ENCODE measurements at regions not wholly inside any gene's neighbourhood (a gene's known extent, or its start where the extent isn't known, plus 50 kb on each side); places are given as distances from the start of the nearest gene placed in this dataset.
A peak's percentile ranks its signal among the peaks of the same experiment; 100 is the strongest.

GRCh38 chr6:140979642-140980091 is 1153.1 kb upstream of the GJE1 start:
- no peaks in the 10 kb centered on the region for H3K36me3 Mint-ChIP-seq
- H3K9me3 Mint-ChIP-seq = no peaks in the 10 kb centered on the region
- DNase-seq (ENCODE audit: low spot score in 2 of 2) = no peak
- no peak for ATAC-seq
- no peak overlapping the region for H3K27ac Mint-ChIP-seq

DNA sequence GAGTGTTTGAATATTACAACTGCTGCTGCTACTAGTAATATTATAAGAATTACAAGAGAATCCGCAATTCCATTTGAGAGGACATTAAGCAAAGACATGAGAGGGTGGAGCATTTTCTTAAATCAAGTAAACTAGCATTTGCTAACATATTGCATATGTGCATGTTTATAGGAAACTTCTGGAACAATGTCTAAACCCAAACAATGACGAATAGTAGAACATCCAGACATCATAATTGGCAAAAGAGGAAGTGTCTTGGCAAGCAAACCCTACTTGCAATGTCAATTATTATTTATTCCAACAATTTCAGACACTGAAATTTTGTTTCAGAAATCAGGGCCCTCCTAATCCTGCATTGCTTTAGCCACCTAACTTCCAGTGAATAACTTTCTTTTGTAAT is 1155.3 kb upstream of the GJE1 start:
- peaks cover 0 to 7% of the 10 kb centered on the region in 2 donors for H3K9me3 Mint-ChIP-seq
- H3K36me3 Mint-ChIP-seq = no peaks in the 10 kb centered on the region
- no peak for ATAC-seq
- DNase-seq (ENCODE audit: low spot score in 2 of 2) = no peak
- H3K27ac Mint-ChIP-seq = no peak overlapping the region

DNA sequence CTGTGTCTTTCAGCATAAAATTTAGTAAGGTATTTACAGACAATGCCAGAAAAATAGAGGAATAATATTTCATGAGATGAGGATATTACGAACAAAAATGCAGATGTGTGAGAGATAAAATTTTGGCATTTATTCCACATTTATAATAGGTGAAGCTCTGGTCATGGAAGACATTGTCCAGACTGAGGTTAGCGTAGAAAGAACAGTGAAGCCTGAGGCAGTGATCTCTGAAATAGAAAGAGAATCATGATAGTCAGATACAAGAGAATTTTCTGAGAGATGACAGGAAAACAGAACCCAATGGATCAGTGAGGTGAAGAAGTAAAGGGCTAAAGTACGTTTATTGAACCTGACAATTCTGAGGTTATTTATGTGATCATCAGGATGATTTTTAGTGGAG is 1155.9 kb upstream of the GJE1 start:
- DNase-seq (ENCODE audit: low spot score in 2 of 2) (no peak), ATAC-seq (no peak)
- H3K36me3 Mint-ChIP-seq = peaks cover 0 to under 1% of the 10 kb centered on the region in 2 donors
- peaks cover 0 to 11% of the 10 kb centered on the region in 2 donors for H3K9me3 Mint-ChIP-seq
- no peak overlapping the region for H3K27ac Mint-ChIP-seq

GRCh38 chr6:140970485-140970884 is 1162.2 kb upstream of the GJE1 start:
- H3K9me3 Mint-ChIP-seq = peaks cover 0 to 17% of the 10 kb centered on the region in 2 donors
- peaks cover 0 to 6% of the 10 kb centered on the region in 2 donors for H3K36me3 Mint-ChIP-seq
- H3K27ac Mint-ChIP-seq = no peak overlapping the region
- ATAC-seq (no peak), DNase-seq (ENCODE audit: low spot score in 2 of 2) (no peak)

DNA sequence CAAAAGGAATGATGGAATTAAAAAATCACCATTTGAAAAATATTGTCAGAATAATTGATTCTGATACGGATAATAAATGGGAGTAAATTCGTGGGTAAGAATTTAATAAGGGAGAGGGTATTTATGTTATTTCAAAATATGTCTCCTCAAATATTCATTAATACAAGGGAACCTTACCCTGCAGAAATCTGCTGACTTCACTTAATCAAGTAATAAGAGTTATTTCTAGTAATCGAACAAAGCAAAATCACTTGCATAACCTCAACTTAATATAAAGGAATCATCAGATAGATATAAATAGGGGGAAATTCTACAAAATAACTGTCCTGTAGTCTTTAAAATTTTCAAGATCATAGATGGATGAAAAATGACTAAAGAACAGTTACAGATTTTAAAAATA is 1164.7 kb upstream of the GJE1 start:
- Mint-ChIP-seq H3K9me3 (peaks cover 0 to 14% of the 10 kb centered on the region in 2 donors), H3K36me3 (peaks cover 0 to 6% of the 10 kb centered on the region in 2 donors), H3K27ac (no peak overlapping the region)
- no peak for DNase-seq (ENCODE audit: low spot score in 2 of 2)
- no peak for ATAC-seq

- peaks cover 0 to 4% of the 10 kb centered on the region in 2 donors for H3K36me3 Mint-ChIP-seq
- H3K27ac Mint-ChIP-seq = no peak overlapping the region
- no peak for DNase-seq (ENCODE audit: low spot score in 2 of 2)
- ATAC-seq = no peak
- H3K9me3 Mint-ChIP-seq = peaks cover 0 to 5% of the 10 kb centered on the region in 2 donors
These were observed 1166.0 kb upstream of the GJE1 start for GRCh38 chr6:140966676-140967075.

DNA sequence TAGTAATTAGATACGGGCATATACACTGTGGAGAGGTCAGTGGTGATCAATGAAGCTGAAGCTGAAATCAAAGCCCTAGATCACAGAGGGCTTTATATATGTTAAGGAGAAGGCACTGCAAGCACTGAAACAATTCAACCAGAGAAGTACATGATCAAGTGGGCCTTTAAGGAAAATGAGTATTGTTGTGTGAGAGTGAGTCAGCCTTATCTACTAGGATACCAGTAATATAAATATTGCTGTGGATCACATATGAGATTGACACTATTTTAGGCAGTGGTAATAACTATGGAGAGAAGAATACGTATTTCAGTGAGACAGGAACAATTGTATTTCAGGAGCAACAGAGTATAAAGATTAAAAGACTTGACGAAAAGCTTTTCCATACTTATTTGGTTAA is 1172.2 kb upstream of the GJE1 start:
- H3K9me3 Mint-ChIP-seq = no peaks in the 10 kb centered on the region
- DNase-seq (ENCODE audit: low spot score in 2 of 2) = no peak
- ATAC-seq = no peak
- H3K27ac Mint-ChIP-seq = no peak overlapping the region
- H3K36me3 Mint-ChIP-seq = no peaks in the 10 kb centered on the region

GRCh38 chr6:140957386-140957785 is 1175.3 kb upstream of the GJE1 start:
- no peaks in the 10 kb centered on the region for H3K9me3 Mint-ChIP-seq
- ATAC-seq = no peak
- DNase-seq (ENCODE audit: low spot score in 2 of 2) = no peak
- H3K36me3 Mint-ChIP-seq = no peaks in the 10 kb centered on the region
- no peak overlapping the region for H3K27ac Mint-ChIP-seq

DNA sequence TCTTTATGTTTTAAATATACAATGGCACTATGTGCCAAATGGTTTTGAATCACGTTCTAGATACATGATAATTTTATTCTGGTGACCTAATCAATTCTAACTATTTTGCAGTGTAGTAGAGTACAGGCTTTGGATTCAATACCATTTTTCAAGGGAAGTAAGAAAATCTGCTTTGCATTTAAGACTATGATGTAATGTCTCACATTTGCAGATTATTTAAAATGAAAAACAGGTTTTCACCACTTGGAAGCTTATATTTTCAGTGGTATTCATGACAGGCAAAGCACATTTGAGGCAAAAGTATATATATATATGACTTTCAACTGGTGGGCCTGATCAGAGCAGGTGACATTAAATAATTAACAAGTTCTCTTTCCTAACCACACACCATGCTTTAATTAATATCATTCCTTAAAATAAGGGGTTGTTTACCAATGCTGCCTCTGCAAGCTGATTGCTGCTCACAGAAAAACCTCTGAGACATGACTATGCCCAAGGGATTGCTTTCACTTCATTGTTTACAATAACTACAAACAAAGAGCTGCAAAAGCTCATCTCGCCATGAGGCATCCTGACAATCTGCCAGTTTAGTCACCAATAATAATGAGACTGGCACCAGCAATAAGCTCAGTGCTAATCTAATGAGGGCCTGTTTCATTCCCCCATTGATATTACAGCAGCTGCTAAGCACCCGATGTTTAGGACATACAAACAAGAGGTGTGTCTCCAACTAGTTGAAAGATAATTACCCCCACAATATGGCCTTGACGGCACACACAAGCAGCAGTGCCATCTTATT is 1176.0 kb upstream of the GJE1 start:
- no peak for ATAC-seq
- H3K9me3 Mint-ChIP-seq = no peaks in the 10 kb centered on the region
- no peaks in the 10 kb centered on the region for H3K36me3 Mint-ChIP-seq
- no peak overlapping the region for H3K27ac Mint-ChIP-seq
- DNase-seq (ENCODE audit: low spot score in 2 of 2) = no peak

DNA sequence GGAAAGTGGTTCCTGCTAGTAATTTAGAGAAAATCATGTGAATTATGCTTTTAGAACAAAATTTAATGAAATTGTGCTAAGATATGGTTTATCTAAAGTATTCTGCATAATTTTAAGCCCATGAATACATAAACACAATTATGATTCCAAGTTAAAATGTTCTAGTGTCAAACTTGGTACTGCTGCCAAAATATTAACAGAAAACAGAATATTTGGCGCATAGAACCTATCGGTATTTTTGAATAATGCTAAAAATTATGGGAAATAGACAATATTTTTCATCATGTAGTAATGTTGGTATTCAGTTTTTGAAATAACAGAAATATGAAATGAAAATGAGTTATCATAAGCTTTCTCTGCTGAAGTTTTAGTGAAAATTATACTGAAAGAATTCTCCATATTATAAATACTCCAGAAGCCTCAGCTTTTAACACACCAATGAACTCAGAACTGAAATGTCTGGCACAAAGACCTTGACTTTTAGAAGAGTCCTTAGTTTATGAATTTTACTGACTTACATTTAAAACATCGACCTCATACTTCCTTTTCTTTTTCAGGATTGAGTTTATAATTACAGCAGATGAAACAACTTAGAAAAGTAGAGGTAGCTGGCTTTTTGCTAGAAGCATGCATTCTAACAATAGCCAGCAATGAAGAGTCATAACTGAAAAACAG is 1192.3 kb upstream of the GJE1 start:
- ATAC-seq (no peak), DNase-seq (ENCODE audit: low spot score in 2 of 2) (no peak)
- no peak overlapping the region for H3K27ac Mint-ChIP-seq
- H3K36me3 Mint-ChIP-seq = peaks cover 6% of the 10 kb centered on the region in 2 donors
- peaks cover 5 to 9% of the 10 kb centered on the region in 2 donors for H3K9me3 Mint-ChIP-seq

DNA sequence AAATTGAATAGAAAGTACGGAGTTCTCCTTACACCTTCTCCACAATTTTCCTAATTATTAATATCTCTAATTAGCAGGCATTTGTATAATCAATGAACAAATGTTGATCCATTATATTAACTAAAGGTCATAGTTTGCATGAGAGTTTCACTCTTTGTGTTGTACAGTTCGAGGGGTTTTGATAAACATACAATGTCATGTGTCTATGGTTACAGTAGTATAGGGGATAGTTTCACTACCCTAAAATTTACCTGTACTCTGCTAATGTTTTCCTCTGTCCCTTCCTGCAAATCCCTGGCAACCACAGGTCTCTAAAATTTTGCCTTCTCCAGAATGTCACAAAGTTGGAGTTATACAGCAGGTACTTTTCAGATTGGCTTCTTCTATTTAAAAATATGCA is 1199.8 kb upstream of the GJE1 start:
- Mint-ChIP-seq H3K9me3 (no peaks in the 10 kb centered on the region), H3K36me3 (no peaks in the 10 kb centered on the region), H3K27ac (no peak overlapping the region)
- ATAC-seq (no peak), DNase-seq (ENCODE audit: low spot score in 2 of 2) (no peak)

DNA sequence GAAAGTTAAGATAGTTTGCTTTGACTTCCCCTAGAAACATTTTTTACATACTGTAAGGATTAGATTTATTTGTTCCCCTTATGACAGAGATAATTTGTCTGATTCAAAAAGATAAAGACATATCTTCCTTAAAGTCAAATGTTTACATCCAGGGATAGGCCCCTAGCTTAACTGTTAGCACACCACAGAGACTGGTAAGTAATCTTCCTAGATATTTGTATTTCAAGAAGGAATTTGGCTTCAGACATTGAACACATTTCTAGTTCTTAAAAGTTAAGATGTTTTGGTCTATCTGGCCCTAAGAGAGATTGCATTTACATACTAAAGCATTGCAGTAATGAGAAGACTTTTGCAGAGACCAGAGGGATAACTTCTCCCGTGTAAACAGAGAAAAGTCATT is 1201.1 kb upstream of the GJE1 start:
- Mint-ChIP-seq H3K9me3 (no peaks in the 10 kb centered on the region), H3K36me3 (no peaks in the 10 kb centered on the region), H3K27ac (no peak overlapping the region)
- ATAC-seq (no peak), DNase-seq (ENCODE audit: low spot score in 2 of 2) (no peak)

- ATAC-seq (no peak), DNase-seq (ENCODE audit: low spot score in 2 of 2) (no peak)
- Mint-ChIP-seq H3K27ac (no peak overlapping the region), H3K9me3 (no peaks in the 10 kb centered on the region), H3K36me3 (no peaks in the 10 kb centered on the region)
These were observed 1203.6 kb upstream of the GJE1 start for GRCh38 chr6:140929121-140929520.

GRCh38 chr6:140923048-140923447 is 1209.7 kb upstream of the GJE1 start:
- no peaks in the 10 kb centered on the region for H3K36me3 Mint-ChIP-seq
- no peak overlapping the region for H3K27ac Mint-ChIP-seq
- H3K9me3 Mint-ChIP-seq = no peaks in the 10 kb centered on the region
- ATAC-seq (no peak), DNase-seq (ENCODE audit: low spot score in 2 of 2) (no peak)

DNA sequence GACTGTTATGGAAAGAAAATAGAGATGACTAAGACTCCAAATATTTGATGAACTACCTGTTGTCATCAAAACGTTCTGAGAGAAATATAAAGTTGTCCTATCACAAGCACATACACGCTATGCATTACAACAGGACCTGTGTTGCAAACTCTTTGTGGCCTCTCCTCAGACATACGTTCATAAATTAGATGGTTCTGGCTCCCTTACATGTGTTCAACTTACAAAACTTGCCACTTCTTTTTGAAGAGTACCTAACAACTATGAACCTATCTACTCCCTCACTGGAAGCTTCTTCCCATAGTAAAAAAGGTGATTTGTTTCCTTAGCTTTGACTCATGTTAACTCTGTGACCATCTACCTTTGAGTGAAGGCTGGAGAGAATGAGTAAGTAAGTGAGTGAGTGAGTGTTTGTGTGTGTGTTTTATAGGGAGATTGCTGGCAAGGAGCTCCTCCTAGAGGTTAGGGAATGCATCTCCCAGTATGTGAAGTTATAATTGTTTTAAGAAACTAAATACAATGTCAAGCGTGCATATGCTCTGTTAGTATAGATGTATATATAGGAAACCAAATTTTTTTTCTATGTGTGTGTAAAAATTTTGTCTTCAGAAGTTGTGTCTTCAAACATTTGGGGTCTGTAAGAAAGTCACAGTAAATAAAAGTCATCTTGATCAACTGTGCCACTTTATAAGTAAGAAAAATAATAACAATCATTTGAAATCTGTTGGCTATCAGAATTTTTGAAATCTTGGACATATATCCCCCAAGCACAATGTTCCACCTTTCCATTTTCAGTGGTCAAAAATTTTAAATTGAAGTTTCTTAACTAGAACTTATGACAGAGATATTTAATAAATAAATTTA is 1211.1 kb upstream of the GJE1 start:
- ATAC-seq (peak; percentile 73 to 91), DNase-seq (ENCODE audit: low spot score in 2 of 2) (no peak)
- no peaks in the 10 kb centered on the region for H3K9me3 Mint-ChIP-seq
- H3K27ac Mint-ChIP-seq = no peak overlapping the region
- no peaks in the 10 kb centered on the region for H3K36me3 Mint-ChIP-seq

- no peak for ATAC-seq
- no peaks in the 10 kb centered on the region for H3K36me3 Mint-ChIP-seq
- DNase-seq (ENCODE audit: low spot score in 2 of 2) = no peak
- H3K9me3 Mint-ChIP-seq = no peaks in the 10 kb centered on the region
- H3K27ac Mint-ChIP-seq = no peak overlapping the region
These were observed 1214.8 kb upstream of the GJE1 start for GRCh38 chr6:140917911-140918310.

GRCh38 chr6:140915551-140915950 is 1217.2 kb upstream of the GJE1 start:
- Mint-ChIP-seq H3K27ac (no peak overlapping the region), H3K9me3 (no peaks in the 10 kb centered on the region)
- no peak for ATAC-seq

More at GRCh38 chr6:140915551-140915950, 1217.2 kb upstream of the GJE1 start:
- no peaks in the 10 kb centered on the region for H3K36me3 Mint-ChIP-seq
- DNase-seq (ENCODE audit: low spot score in 2 of 2) = no peak

Data from activated naive CD4-positive, alpha-beta T cell treated with anti-CD3 and anti-CD28 coated beads, Interleukin-2, amount 50 U/mL, for 72 hours (primary cell).